Keratinocyte (primary cell): ENCODE measurements at regions not wholly inside any gene's neighbourhood (a gene's known extent, or its start where the extent isn't known, plus 50 kb on each side); places are given as distances from the start of the nearest gene placed in this dataset.

Experiments
- DNase-seq: peaks from one replicate; pipeline ENCODE4 v3.0.0-alpha.2; 2011; ENCODE audit warnings: low read depth, missing footprints, low spot score
- FAIRE-seq: peaks from 2 replicates; lab custom pipeline; 2011; peaks lifted over from hg19 to GRCh38; lab: Jason Lieb, UNC
- H2AFZ ChIP-seq: 2 replicates; pipeline ENCODE4 v1.6.0; 2012; ENCODE audit warnings: low read length, control low read depth, inconsistent platforms; ENCODE audit not compliant: control insufficient read depth
- H3K27ac ChIP-seq: 2 replicates; pipeline ENCODE4 v1.5.1; 2011; ENCODE audit warnings: low read length; ENCODE audit not compliant: control insufficient read depth, insufficient read depth
- H3K27me3 ChIP-seq: 3 replicates; pipeline ENCODE4 v1.6.0; 2011; ENCODE audit warnings: low read length; ENCODE audit not compliant: control insufficient read depth, insufficient read depth; ENCODE audit errors: extremely low read depth
- H3K36me3 ChIP-seq, 2 experiments: 2 replicates in 1 of 2; 3 replicates in 1 of 2; pipeline ENCODE4 v1.5.1; 2011; ENCODE audit warnings: low read length in 2 of 2, mild to moderate bottlenecking in 1 of 2; ENCODE audit not compliant: control insufficient read depth in 2 of 2, insufficient read depth in 2 of 2; ENCODE audit errors: extremely low read depth in 1 of 2
- H3K4me1 ChIP-seq: 3 replicates; pipeline ENCODE4 v1.5.1; 2011; ENCODE audit warnings: low read length; ENCODE audit not compliant: control insufficient read depth, insufficient read depth; ENCODE audit errors: extremely low read depth
- H3K4me2 ChIP-seq: 3 replicates; pipeline ENCODE4 v1.6.0; 2011; ENCODE audit warnings: low read depth, low read length; ENCODE audit not compliant: control insufficient read depth, insufficient read depth; ENCODE audit errors: extremely low read depth
- H3K4me3 ChIP-seq, 3 experiments: fragments of 200-600 bp in 1 of 3; sonication (generic) in 1 of 3; 2 replicates in 2 of 3; 3 replicates in 1 of 3; pipeline ENCODE4 v1.5.1; 2011 to 2016; ENCODE audit warnings: low read length in 3 of 3, mild to moderate bottlenecking in 3 of 3, control low read depth in 2 of 3, inconsistent platforms in 1 of 3, low read depth in 1 of 3, mixed read lengths in 1 of 3, mixed run types in 1 of 3, moderate library complexity in 1 of 3; ENCODE audit not compliant: control insufficient read depth in 2 of 3, insufficient read depth in 2 of 3; ENCODE audit errors: extremely low read depth in 1 of 3
- H3K79me2 ChIP-seq: 2 replicates; pipeline ENCODE4 v1.6.0; 2012; ENCODE audit warnings: low read length; ENCODE audit not compliant: control insufficient read depth, insufficient read depth
- H3K9ac ChIP-seq: 3 replicates; pipeline ENCODE4 v1.6.0; 2011; ENCODE audit warnings: low read length; ENCODE audit not compliant: control insufficient read depth, insufficient read depth; ENCODE audit errors: extremely low read depth
- H3K9me1 ChIP-seq: 3 replicates; pipeline ENCODE4 v1.6.0; 2011; ENCODE audit warnings: low read length; ENCODE audit not compliant: control insufficient read depth, insufficient read depth; ENCODE audit errors: extremely low read depth
- H3K9me3 ChIP-seq: 2 replicates; pipeline ENCODE4 v1.5.1; 2012; ENCODE audit warnings: low read depth, low read length; ENCODE audit not compliant: control insufficient read depth
- H4K20me1 ChIP-seq: 3 replicates; pipeline ENCODE4 v1.6.0; 2011; ENCODE audit warnings: low read length; ENCODE audit not compliant: control insufficient read depth, insufficient read depth; ENCODE audit errors: extremely low read depth
- EZH2 ChIP-seq: IDR thresholded peaks from one replicate; pipeline ENCODE4 v1.6.1; 2012; ENCODE audit warnings: inconsistent platforms, mild to moderate bottlenecking, low read length, moderate library complexity
- dilution Hi-C: fragments of 300-500 bp; cut with MboI; formaldehyde crosslinking; loops from one replicate; pipeline ENCODE4 v1.7.0; 2020; ENCODE audit warnings: low sequenced_read_pairs; ENCODE audit not compliant: extremely low pct_ligation_motif_present
- TF ChIP-seq, protein P1 (sequence below), 3 experiments: IDR thresholded peaks in 1 of 3; conservative IDR thresholded peaks in 1 of 3; optimal IDR thresholded peaks in 1 of 3; 2 replicates in 2 of 3; 3 replicates in 1 of 3; pipeline versions ENCODE3 to v1.5.1; 2011; ENCODE audit warnings: low read length in 3 of 3, mild to moderate bottlenecking in 3 of 3, moderate library complexity in 2 of 3, control low read depth in 1 of 3, inconsistent platforms in 1 of 3; ENCODE audit not compliant: insufficient read depth in 2 of 3; ENCODE audit errors: extremely low read depth in 1 of 3

DNA sequence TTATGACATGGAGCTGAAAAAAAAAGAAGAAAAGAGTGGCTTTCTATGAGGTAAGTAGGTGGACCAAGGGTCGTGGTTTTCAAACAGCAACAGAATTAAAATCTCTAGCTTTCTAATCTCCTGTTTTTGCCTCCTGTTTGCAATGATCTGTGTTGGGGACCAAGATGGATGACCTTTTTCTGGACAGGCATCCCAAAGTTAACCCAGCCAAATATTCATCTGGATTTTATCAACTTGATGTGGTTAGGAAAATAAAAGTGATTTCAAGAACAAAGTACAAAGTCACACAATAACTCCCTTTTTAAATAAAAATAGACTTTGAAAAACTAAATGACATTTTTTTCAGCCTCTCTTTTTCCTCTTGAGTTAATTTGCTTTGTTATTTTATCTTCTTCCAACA lies 282.1 kb upstream of the PRDM1 start:
- Histone ChIP-seq H3K9me3 (no peaks in the 10 kb centered on the region), H3K4me3 (no peak overlapping the region), H3K79me2 (no peaks in the 10 kb centered on the region), H4K20me1 (no peaks in the 10 kb centered on the region), H3K4me2 (peak overlapping the region; percentile 52), H3K9ac (peak overlapping the region; percentile 14), H3K36me3 (no peaks in the 10 kb centered on the region), H2AFZ (no peak overlapping the region), H3K27me3 (no peaks in the 10 kb centered on the region), H3K27ac (peak overlapping the region; percentile 80), H3K4me1 (peaks cover 28% of the 10 kb centered on the region), H3K9me1 (no peaks in the 10 kb centered on the region)
- no peak for DNase-seq
- dilution Hi-C loops: no loop called here
- no peak for FAIRE-seq
- no peak for TF ChIP-seq EZH2
- TF ChIP-seq, protein P1, sequence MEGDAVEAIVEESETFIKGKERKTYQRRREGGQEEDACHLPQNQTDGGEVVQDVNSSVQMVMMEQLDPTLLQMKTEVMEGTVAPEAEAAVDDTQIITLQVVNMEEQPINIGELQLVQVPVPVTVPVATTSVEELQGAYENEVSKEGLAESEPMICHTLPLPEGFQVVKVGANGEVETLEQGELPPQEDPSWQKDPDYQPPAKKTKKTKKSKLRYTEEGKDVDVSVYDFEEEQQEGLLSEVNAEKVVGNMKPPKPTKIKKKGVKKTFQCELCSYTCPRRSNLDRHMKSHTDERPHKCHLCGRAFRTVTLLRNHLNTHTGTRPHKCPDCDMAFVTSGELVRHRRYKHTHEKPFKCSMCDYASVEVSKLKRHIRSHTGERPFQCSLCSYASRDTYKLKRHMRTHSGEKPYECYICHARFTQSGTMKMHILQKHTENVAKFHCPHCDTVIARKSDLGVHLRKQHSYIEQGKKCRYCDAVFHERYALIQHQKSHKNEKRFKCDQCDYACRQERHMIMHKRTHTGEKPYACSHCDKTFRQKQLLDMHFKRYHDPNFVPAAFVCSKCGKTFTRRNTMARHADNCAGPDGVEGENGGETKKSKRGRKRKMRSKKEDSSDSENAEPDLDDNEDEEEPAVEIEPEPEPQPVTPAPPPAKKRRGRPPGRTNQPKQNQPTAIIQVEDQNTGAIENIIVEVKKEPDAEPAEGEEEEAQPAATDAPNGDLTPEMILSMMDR (optimal IDR thresholded peaks at IDR 0.05 in 1 of 3, IDR thresholded peaks at IDR 0.05 in 1 of 3, conservative IDR thresholded peaks at IDR 0.05 in 1 of 3; ENCODE audit: extremely low read depth in 1 of 3, insufficient read depth in 2 of 3, low read length in 3 of 3): no peak

DNA sequence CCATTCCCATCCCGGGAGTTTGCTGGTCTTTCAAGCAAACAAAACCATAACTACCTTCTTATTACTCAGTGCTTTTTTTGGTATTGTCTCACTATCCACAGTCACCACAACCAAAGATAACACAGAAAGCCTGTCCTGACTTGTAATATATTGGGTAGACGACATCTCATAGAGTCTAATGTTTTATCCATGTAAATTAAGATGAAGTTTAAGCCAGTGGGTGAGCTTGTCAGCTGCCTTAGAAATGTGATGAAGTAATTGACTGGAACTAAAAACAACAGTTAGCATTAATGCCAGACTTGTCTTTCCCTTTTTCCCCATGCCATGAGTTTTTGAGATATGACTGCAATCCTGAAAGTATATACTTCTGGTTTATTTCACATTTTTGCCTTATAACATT lies 282.7 kb upstream of the PRDM1 start:
- Histone ChIP-seq H3K4me2 (peak overlapping the region; percentile 52), H3K27ac (peak overlapping the region; percentile 80), H2AFZ (no peak overlapping the region), H3K79me2 (no peaks in the 10 kb centered on the region), H3K9me3 (no peaks in the 10 kb centered on the region), H3K27me3 (no peaks in the 10 kb centered on the region), H3K4me3 (peak overlapping the region in 1 of 3 experiments; percentile 21), H3K4me1 (peaks cover 27% of the 10 kb centered on the region), H3K36me3 (no peaks in the 10 kb centered on the region), H3K9me1 (no peaks in the 10 kb centered on the region), H3K9ac (peak overlapping the region; percentile 14), H4K20me1 (no peaks in the 10 kb centered on the region)
- TF ChIP-seq, protein P1 (optimal IDR thresholded peaks at IDR 0.05 in 1 of 3, IDR thresholded peaks at IDR 0.05 in 1 of 3, conservative IDR thresholded peaks at IDR 0.05 in 1 of 3; ENCODE audit: extremely low read depth in 1 of 3, insufficient read depth in 2 of 3, low read length in 3 of 3): no peak
- DNase-seq (peak; percentile 66), FAIRE-seq (peak; percentile 78)
- dilution Hi-C loops: no loop called here
